HEK293T (cell line): ENCODE measurements at regions not wholly inside any gene's neighbourhood (a gene's known extent, or its start where the extent isn't known, plus 50 kb on each side); places are given as distances from the start of the nearest gene placed in this dataset.

Experiments
- BHLHE40 ChIP-seq: fragments of 450-650 bp; IDR thresholded peaks from 2 replicates; pipeline ENCODE4 v1.6.1; 2016; ENCODE audit warnings: mild to moderate bottlenecking, moderate library complexity, borderline replicate concordance
- FOXA1 ChIP-seq: fragments of 450-650 bp; IDR thresholded peaks from 2 replicates; pipeline ENCODE4 v1.6.1; 2016; ENCODE audit warnings: mild to moderate bottlenecking
- FOXK2 ChIP-seq: fragments of 450-650 bp; IDR thresholded peaks from 2 replicates; pipeline ENCODE4 v1.6.1; 2016; ENCODE audit warnings: mild to moderate bottlenecking
- FOXM1 ChIP-seq: fragments of 450-650 bp; IDR thresholded peaks from 2 replicates; pipeline ENCODE4 v1.6.1; 2017; ENCODE audit warnings: mild to moderate bottlenecking, borderline replicate concordance
- HDGF ChIP-seq: fragments of 450-650 bp; IDR thresholded peaks from 2 replicates; pipeline ENCODE4 v1.6.1; 2017; ENCODE audit warnings: antibody characterized with exemption, borderline replicate concordance
- NFRKB ChIP-seq: fragments of 450-650 bp; IDR thresholded peaks from 2 replicates; pipeline ENCODE4 v1.6.1; 2016; ENCODE audit warnings: mild to moderate bottlenecking, moderate library complexity
- SP1 ChIP-seq: fragments of 450-650 bp; IDR thresholded peaks from 2 replicates; pipeline ENCODE4 v1.6.1; 2017
- SUZ12 ChIP-seq: fragments of 450-650 bp; IDR thresholded peaks from 2 replicates; pipeline ENCODE4 v1.6.1; 2016; ENCODE audit warnings: mild to moderate bottlenecking
- TARDBP ChIP-seq: fragments of 450-650 bp; IDR thresholded peaks from 2 replicates; pipeline ENCODE4 v1.6.1; 2016
- ZNF384 ChIP-seq: fragments of 450-650 bp; IDR thresholded peaks from 2 replicates; pipeline ENCODE4 v1.6.1; 2016
- TF ChIP-seq, protein P1 (sequence below): fragments of 450-650 bp; IDR thresholded peaks from 2 replicates; pipeline ENCODE4 v1.6.1; 2016

DNA sequence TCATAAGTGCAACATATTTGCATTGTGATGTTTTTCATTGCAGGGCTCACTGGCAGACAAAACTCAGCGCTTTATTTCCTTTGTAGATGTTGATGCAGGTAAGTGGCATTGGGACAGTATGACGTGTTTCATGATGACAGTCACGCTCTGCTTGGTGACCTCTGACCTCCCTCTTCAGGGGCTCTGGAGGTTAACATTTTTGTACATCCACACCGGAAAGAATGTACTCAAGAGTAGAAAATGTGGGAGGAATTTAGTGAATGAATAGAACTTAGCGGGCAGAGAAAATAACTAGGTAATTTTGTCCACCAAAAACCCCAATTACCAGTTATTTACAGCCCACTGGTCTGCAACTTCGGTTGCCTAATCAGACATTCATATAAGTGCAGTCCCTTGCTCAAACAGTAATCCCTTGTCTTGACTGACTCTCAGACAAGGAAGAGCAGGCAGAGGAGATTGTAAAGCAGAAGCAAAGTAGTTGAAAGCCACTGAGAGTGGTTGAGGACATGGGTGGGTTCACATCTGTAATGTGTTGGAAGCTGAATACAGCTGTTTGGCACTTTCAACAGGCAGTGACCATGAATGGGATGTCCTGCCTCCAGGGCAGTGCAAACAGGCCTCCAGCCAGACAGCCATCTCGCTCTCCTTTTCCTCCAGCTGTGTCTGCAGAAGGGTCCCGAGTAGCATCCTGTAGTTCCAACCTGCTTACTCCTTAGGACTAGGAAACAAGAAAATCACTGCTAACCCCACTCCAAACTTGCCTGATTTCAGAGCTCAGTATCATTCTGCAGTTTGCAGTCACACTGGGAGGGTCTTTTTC lies 188.9 kb downstream of the NRIP1 start:
- TF ChIP-seq SUZ12 (no peak), FOXK2 (no peak), SP1 (no peak), TARDBP (no peak), FOXA1 (no peak), ZNF384 (no peak), BHLHE40 (no peak), NFRKB (no peak), FOXM1 (no peak), HDGF (no peak)
- TF ChIP-seq, protein P1, sequence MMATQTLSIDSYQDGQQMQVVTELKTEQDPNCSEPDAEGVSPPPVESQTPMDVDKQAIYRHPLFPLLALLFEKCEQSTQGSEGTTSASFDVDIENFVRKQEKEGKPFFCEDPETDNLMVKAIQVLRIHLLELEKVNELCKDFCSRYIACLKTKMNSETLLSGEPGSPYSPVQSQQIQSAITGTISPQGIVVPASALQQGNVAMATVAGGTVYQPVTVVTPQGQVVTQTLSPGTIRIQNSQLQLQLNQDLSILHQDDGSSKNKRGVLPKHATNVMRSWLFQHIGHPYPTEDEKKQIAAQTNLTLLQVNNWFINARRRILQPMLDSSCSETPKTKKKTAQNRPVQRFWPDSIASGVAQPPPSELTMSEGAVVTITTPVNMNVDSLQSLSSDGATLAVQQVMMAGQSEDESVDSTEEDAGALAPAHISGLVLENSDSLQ: no peak
